Hepatocyte (in vitro differentiated cells): ENCODE measurements at regions not wholly inside any gene's neighbourhood (a gene's known extent, or its start where the extent isn't known, plus 50 kb on each side); places are given as distances from the start of the nearest gene placed in this dataset.

Source experiments
- CTCF ChIP-seq: fragments of 200-600 bp; sonication (generic); IDR thresholded peaks from 2 replicates; pipeline ENCODE4 v1.5.1; 2016; ENCODE audit warnings: antibody characterized with exemption, mild to moderate bottlenecking; ENCODE audit not compliant: poor library complexity
- EZH2 ChIP-seq: fragments of 200-600 bp; sonication (generic); IDR thresholded peaks from 2 replicates; pipeline ENCODE4 v1.6.1; 2016; ENCODE audit warnings: antibody characterized with exemption, mild to moderate bottlenecking, borderline replicate concordance
- EZH2phosphoT487 ChIP-seq: fragments of 200-600 bp; sonication (generic); IDR thresholded peaks from one replicate; pipeline ENCODE4 v1.6.1; 2018; ENCODE audit warnings: antibody characterized with exemption, mild to moderate bottlenecking, low read depth, moderate library complexity; ENCODE audit not compliant: unreplicated experiment, severe bottlenecking

GRCh38 chr5:92565673-92566072, 1015.3 kb downstream of the NR2F1-AS1 start:
- TF ChIP-seq CTCF, result no peak
- TF ChIP-seq EZH2, result no peak
- no peak for TF ChIP-seq EZH2phosphoT487
